ENCODE measurements at regions not wholly inside any gene's neighbourhood (a gene's known extent, or its start where the extent isn't known, plus 50 kb on each side); places are given as distances from the start of the nearest gene placed in this dataset.

DNA sequence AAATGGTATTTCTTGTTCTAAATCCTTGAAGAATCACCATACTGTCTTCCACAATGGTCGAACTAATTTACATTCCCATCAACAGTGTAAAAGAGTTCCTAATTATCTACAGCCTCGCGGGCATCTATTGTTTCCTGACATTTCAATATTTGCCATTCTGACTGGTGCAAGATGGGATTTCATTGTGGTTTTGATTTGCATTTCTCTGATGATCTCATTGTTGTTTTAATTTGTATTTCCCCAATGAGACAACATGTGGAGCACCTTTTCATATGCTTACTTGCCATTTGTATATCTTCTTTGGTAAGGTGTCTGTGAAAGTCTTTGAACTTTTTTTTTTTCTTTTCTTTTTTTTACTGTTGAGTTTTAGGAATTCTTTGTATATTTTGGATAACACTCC is 473.6 kb downstream of the KCTD16 start:
- Histone ChIP-seq H3K27ac (no peak overlapping the region), H3K4me1 (replicated peaks in 1 of 2) (no peaks in the 10 kb centered on the region), H3K36me3 (replicated peaks in 1 of 2) (no peaks in the 10 kb centered on the region), H3K27me3 (no peaks in the 10 kb centered on the region), H3K4me3 (no peak overlapping the region), H3K9me3 (replicated peaks in 1 of 3) (no peaks in the 10 kb centered on the region)
- intact Hi-C loops (cut with DNase I) = no loop called here
- WGBS, 4 donors = 73 to 83% (median 82%) methylated on average over 3 of the region's 3 CpGs
- TF ChIP-seq POLR2A (IDR thresholded peaks at IDR 0.05) = no peak
- TF ChIP-seq, protein P1, sequence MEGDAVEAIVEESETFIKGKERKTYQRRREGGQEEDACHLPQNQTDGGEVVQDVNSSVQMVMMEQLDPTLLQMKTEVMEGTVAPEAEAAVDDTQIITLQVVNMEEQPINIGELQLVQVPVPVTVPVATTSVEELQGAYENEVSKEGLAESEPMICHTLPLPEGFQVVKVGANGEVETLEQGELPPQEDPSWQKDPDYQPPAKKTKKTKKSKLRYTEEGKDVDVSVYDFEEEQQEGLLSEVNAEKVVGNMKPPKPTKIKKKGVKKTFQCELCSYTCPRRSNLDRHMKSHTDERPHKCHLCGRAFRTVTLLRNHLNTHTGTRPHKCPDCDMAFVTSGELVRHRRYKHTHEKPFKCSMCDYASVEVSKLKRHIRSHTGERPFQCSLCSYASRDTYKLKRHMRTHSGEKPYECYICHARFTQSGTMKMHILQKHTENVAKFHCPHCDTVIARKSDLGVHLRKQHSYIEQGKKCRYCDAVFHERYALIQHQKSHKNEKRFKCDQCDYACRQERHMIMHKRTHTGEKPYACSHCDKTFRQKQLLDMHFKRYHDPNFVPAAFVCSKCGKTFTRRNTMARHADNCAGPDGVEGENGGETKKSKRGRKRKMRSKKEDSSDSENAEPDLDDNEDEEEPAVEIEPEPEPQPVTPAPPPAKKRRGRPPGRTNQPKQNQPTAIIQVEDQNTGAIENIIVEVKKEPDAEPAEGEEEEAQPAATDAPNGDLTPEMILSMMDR (IDR thresholded peaks at IDR 0.05) = no peak
- no peak for DNase-seq

DNA sequence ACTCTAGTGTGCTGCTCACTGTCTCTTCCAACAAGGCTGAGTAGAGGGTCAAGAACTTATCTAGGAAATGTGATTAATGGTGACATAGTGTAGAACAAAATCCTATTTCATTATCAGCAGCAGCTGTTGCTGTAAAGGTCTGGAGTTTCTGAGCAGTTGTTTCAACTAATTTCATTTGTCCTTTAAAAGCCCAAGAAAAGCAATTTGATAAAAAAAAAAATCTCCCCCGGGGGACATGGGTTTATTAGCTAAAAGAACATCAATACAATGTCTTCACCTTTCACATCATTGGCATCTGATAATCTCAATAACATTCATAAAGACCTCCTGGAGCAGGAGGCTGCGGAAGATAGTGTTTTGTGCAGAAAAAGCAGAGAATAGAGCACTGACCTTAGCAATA is 468.1 kb downstream of the KCTD16 start:
- 19 to 38% (median 26%) methylated on average over 2 of the region's 2 CpGs for WGBS, 4 donors
- no peak for TF ChIP-seq POLR2A (IDR thresholded peaks at IDR 0.05)
- TF ChIP-seq, protein P1 (IDR thresholded peaks at IDR 0.05) = no peak
- DNase-seq = no peak
- Histone ChIP-seq H3K27me3 (no peaks in the 10 kb centered on the region), H3K27ac (no peak overlapping the region), H3K4me1 (replicated peaks in 1 of 2) (no peaks in the 10 kb centered on the region), H3K36me3 (replicated peaks in 1 of 2) (no peaks in the 10 kb centered on the region), H3K9me3 (replicated peaks in 1 of 3) (peaks cover 0 to 9% (median 0%) of the 10 kb centered on the region in 3 donors), H3K4me3 (no peak overlapping the region)
- intact Hi-C loops (cut with DNase I) = no loop called here

DNA sequence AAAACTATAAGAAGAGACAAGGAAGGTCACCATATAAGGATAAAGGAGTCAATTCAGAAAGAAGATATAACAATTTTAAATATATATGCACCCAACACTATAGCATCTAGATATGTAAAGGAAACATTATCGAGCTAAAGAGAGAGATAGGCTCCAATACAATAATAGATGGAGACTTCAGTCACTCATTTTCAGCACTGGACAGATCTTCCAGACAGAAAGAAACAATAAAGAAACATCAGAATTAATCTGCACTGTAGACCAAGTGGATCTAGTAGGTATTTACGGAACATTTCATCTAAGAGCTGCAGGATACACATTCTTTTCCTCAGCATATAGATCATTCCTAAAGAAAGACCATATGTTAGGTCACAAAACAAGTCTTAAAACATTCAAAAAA is 463.5 kb downstream of the KCTD16 start:
- TF ChIP-seq, protein P1 (IDR thresholded peaks at IDR 0.05) = no peak
- TF ChIP-seq POLR2A (IDR thresholded peaks at IDR 0.05) = no peak
- no peak overlapping the region for H3K4me3 ChIP-seq
- no peak for DNase-seq
- H3K27me3 ChIP-seq = no peaks in the 10 kb centered on the region
- 76 to 89% (median 80%) methylated on average over 2 of the region's 2 CpGs for whole genome bisulfite sequencing, 4 donors
- H3K27ac ChIP-seq = no peak overlapping the region
- intact Hi-C loops (cut with DNase I) = no loop called here
- H3K36me3 ChIP-seq (replicated peaks in 1 of 2) = no peaks in the 10 kb centered on the region
- H3K4me1 ChIP-seq (replicated peaks in 1 of 2) = no peaks in the 10 kb centered on the region
- H3K9me3 ChIP-seq (replicated peaks in 1 of 3) = peaks cover 0 to 9% (median 0%) of the 10 kb centered on the region in 3 donors

DNA sequence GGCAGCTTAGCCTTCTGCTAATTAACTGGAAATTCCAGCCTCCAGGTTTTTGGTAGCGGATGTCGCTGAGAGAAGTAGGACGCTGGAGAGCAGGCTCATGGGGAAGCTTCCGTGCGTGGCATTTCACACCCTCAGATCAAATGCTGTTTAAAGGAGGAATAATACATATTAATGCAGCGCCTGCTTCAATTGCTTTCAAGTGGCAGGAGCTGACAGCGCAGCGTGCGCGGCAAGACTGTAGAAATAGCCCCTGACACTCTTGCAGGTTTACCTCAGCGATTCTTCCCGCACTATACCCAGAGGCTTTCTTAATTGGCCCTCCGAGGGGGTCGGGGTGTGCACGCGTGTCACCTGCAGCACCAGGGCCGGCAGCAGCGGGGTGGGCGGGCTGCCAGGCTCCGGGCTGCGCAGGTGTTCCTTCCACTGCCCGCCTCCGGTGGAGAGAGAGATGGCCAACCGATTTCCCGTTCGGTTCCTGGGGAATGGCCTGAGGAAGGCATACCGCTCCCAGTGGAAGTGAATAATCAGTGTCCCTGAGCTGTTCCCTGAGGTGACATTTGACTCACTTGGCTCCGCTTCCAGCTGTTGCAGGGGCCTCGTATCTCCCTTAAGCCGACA is 427.9 kb downstream of the KCTD16 start:
- intact Hi-C loops (cut with DNase I) = no loop called here
- TF ChIP-seq, protein P1 (IDR thresholded peaks at IDR 0.05) = no peak
- TF ChIP-seq POLR2A (IDR thresholded peaks at IDR 0.05) = no peak
- Histone ChIP-seq H3K9me3 (replicated peaks in 1 of 3) (no peaks in the 10 kb centered on the region), H3K4me1 (replicated peaks in 1 of 2) (no peaks in the 10 kb centered on the region), H3K36me3 (replicated peaks in 1 of 2) (no peaks in the 10 kb centered on the region), H3K27ac (no peak overlapping the region), H3K4me3 (no peak overlapping the region), H3K27me3 (no peaks in the 10 kb centered on the region)
- 7 to 18% (median 14%) methylated on average over 12 to 30 of the region's 30 CpGs for WGBS, 4 donors
- no peak for DNase-seq
